SK-N-SH treated with all-trans-retinoic acid at 6 μM for 48 hours (cell line): ENCODE measurements at regions not wholly inside any gene's neighbourhood (a gene's known extent, or its start where the extent isn't known, plus 50 kb on each side); places are given as distances from the start of the nearest gene placed in this dataset.

Source experiments
- ATAC-seq: fragments of 200-7000 bp; cut with Tn5 transposase; 3 replicates; pipeline ENCODE4 v1.9.1; 2020; ENCODE audit warnings: mild to moderate bottlenecking, moderate library complexity
- ARNTL ChIP-seq: fragments of 450-650 bp; formaldehyde crosslinking; IDR thresholded peaks from 2 replicates; pipeline ENCODE4 v1.5.0; 2020; ENCODE audit warnings: low read depth, mild to moderate bottlenecking, moderate library complexity, borderline replicate concordance
- BACH2 ChIP-seq: fragments of 250-450 bp; sonication (Bioruptor Pico); IDR thresholded peaks from 2 replicates; pipeline ENCODE4 v1.9.0; 2021; ENCODE audit warnings: mild to moderate bottlenecking, borderline replicate concordance
- CSDC2 ChIP-seq: fragments of 250-450 bp; sonication (Bioruptor Pico); IDR thresholded peaks from 2 replicates; pipeline ENCODE4 v1.5.0; 2020; ENCODE audit warnings: mild to moderate bottlenecking, moderate library complexity
- ESRRG ChIP-seq: fragments of 250-450 bp; sonication (Bioruptor Pico); IDR thresholded peaks from 2 replicates; pipeline ENCODE4 v1.6.1; 2021; ENCODE audit warnings: mild to moderate bottlenecking
- GLIS3 ChIP-seq: fragments of 250-450 bp; sonication (Bioruptor Pico); IDR thresholded peaks from 2 replicates; pipeline ENCODE4 v1.5.0; 2020; ENCODE audit warnings: mild to moderate bottlenecking, moderate library complexity
- ISL1 ChIP-seq: fragments of 250-450 bp; sonication (Bioruptor Pico); IDR thresholded peaks from 2 replicates; pipeline ENCODE4 v2.1.2; 2022; ENCODE audit warnings: mild to moderate bottlenecking, moderate library complexity
- OSR1 ChIP-seq: fragments of 250-450 bp; sonication (Bioruptor Pico); IDR thresholded peaks from 2 replicates; pipeline ENCODE4 v1.8.0; 2022; ENCODE audit warnings: moderate library complexity, mild to moderate bottlenecking, inconsistent platforms
- PPARA ChIP-seq: fragments of 250-450 bp; sonication (Bioruptor Pico); IDR thresholded peaks from 2 replicates; pipeline ENCODE4 v1.5.0; 2020; ENCODE audit warnings: mild to moderate bottlenecking, borderline replicate concordance
- RARB ChIP-seq: fragments of 250-450 bp; sonication (Bioruptor Pico); IDR thresholded peaks from 2 replicates; pipeline ENCODE4 v1.8.0; 2021; ENCODE audit warnings: mild to moderate bottlenecking, moderate library complexity
- SNAI2 ChIP-seq: fragments of 250-450 bp; sonication (Bioruptor Pico); IDR thresholded peaks from 2 replicates; pipeline ENCODE4 v1.5.0; 2020; ENCODE audit warnings: mild to moderate bottlenecking, moderate library complexity
- TCF4 ChIP-seq: fragments of 250-450 bp; sonication (Bioruptor Pico); IDR thresholded peaks from 2 replicates; pipeline ENCODE4 v1.8.0; 2021; ENCODE audit warnings: mild to moderate bottlenecking, moderate library complexity, borderline replicate concordance
- TOX ChIP-seq: fragments of 250-450 bp; sonication (Bioruptor Pico); IDR thresholded peaks from 2 replicates; pipeline ENCODE4 v1.8.0; 2021; ENCODE audit warnings: mild to moderate bottlenecking, moderate library complexity, borderline replicate concordance
- ZC3H10 ChIP-seq: fragments of 250-450 bp; sonication (Bioruptor Pico); IDR thresholded peaks from 2 replicates; pipeline ENCODE4 v1.5.1; 2021; ENCODE audit warnings: mild to moderate bottlenecking, moderate library complexity
- ZFP30 ChIP-seq: fragments of 450-650 bp; formaldehyde crosslinking; IDR thresholded peaks from 2 replicates; pipeline ENCODE4 v1.5.0; 2022; ENCODE audit warnings: mild to moderate bottlenecking, moderate library complexity
- ZNF565 ChIP-seq: fragments of 450-650 bp; formaldehyde crosslinking; conservative IDR thresholded peaks from 2 replicates; pipeline ENCODE4 v1.5.0; 2020; ENCODE audit warnings: low read depth, mild to moderate bottlenecking, moderate library complexity
- ZNF70 ChIP-seq: fragments of 450-650 bp; formaldehyde crosslinking; IDR thresholded peaks from 2 replicates; pipeline ENCODE4 v1.5.0; 2020; ENCODE audit warnings: mild to moderate bottlenecking, moderate library complexity
- ZNF8 ChIP-seq: fragments of 450-650 bp; formaldehyde crosslinking; IDR thresholded peaks from 2 replicates; pipeline ENCODE4 v1.5.0; 2020; ENCODE audit warnings: mild to moderate bottlenecking, moderate library complexity
- TF ChIP-seq, protein P1 (sequence below): fragments of 250-450 bp; sonication (Bioruptor Pico); IDR thresholded peaks from 2 replicates; pipeline ENCODE4 v1.5.1; 2021; ENCODE audit warnings: mild to moderate bottlenecking, moderate library complexity
- TF ChIP-seq, protein P2 (sequence below): fragments of 250-450 bp; sonication (Bioruptor Pico); IDR thresholded peaks from 2 replicates; pipeline ENCODE4 v1.8.0; 2021; ENCODE audit warnings: low read depth, mild to moderate bottlenecking, moderate library complexity, borderline replicate concordance
- TF ChIP-seq, protein P3 (sequence below): fragments of 250-450 bp; sonication (Bioruptor Pico); IDR thresholded peaks from 2 replicates; pipeline ENCODE4 v1.5.1; 2020; ENCODE audit warnings: low read depth, mild to moderate bottlenecking, moderate library complexity
- TF ChIP-seq, protein P4 (sequence below): fragments of 250-450 bp; sonication (Bioruptor Pico); IDR thresholded peaks from 2 replicates; pipeline ENCODE4 v1.8.0; 2020; ENCODE audit warnings: mild to moderate bottlenecking, moderate library complexity, borderline replicate concordance
- TF ChIP-seq, protein P5 (sequence below): fragments of 250-450 bp; sonication (Bioruptor Pico); IDR thresholded peaks from 2 replicates; pipeline ENCODE4 v1.5.0; 2020; ENCODE audit warnings: mild to moderate bottlenecking, moderate library complexity

DNA sequence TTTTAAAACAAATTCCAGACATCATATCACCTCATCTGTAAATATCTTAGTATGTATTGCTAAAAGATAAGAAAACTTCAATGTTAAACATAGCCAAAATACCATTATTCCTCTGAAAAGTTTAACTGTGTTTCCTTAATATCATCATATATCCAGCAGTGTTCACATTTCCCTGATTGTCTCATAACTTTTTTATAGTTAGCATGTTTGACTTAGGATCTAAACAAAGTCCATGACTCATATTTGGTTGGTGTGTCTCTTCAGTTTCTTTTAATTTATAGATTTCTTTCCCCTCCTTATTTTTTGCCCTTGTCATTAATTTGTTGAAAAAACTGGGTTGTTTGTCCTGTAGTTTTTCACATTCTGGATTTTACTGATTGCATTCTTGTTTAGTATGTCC lies 163.0 kb downstream of the RPS12 start:
- TF ChIP-seq, protein P1, sequence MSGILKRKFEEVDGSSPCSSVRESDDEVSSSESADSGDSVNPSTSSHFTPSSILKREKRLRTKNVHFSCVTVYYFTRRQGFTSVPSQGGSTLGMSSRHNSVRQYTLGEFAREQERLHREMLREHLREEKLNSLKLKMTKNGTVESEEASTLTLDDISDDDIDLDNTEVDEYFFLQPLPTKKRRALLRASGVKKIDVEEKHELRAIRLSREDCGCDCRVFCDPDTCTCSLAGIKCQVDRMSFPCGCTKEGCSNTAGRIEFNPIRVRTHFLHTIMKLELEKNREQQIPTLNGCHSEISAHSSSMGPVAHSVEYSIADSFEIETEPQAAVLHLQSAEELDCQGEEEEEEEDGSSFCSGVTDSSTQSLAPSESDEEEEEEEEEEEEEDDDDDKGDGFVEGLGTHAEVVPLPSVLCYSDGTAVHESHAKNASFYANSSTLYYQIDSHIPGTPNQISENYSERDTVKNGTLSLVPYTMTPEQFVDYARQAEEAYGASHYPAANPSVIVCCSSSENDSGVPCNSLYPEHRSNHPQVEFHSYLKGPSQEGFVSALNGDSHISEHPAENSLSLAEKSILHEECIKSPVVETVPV: no peak
- TF ChIP-seq TOX (CRISPR knock-in tag) (no peak), ZC3H10 (CRISPR knock-in tag) (no peak), RARB (CRISPR knock-in tag) (no peak), ZNF8 (CRISPR knock-in tag) (no peak), SNAI2 (CRISPR knock-in tag) (no peak), GLIS3 (CRISPR knock-in tag) (no peak), TCF4 (CRISPR knock-in tag) (no peak), BACH2 (CRISPR knock-in tag) (no peak), CSDC2 (CRISPR knock-in tag) (no peak), ZNF565 (CRISPR knock-in tag) (no peak), OSR1 (no peak), ZNF70 (no peak), ISL1 (no peak), ZFP30 (CRISPR knock-in tag) (no peak)
- TF ChIP-seq, protein P2, sequence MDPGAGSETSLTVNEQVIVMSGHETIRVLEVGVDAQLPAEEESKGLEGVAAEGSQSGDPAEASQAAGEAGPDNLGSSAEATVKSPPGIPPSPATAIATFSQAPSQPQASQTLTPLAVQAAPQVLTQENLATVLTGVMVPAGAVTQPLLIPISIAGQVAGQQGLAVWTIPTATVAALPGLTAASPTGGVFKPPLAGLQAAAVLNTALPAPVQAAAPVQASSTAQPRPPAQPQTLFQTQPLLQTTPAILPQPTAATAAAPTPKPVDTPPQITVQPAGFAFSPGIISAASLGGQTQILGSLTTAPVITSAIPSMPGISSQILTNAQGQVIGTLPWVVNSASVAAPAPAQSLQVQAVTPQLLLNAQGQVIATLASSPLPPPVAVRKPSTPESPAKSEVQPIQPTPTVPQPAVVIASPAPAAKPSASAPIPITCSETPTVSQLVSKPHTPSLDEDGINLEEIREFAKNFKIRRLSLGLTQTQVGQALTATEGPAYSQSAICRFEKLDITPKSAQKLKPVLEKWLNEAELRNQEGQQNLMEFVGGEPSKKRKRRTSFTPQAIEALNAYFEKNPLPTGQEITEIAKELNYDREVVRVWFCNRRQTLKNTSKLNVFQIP (CRISPR knock-in tag): no peak
- TF ChIP-seq, protein P3, sequence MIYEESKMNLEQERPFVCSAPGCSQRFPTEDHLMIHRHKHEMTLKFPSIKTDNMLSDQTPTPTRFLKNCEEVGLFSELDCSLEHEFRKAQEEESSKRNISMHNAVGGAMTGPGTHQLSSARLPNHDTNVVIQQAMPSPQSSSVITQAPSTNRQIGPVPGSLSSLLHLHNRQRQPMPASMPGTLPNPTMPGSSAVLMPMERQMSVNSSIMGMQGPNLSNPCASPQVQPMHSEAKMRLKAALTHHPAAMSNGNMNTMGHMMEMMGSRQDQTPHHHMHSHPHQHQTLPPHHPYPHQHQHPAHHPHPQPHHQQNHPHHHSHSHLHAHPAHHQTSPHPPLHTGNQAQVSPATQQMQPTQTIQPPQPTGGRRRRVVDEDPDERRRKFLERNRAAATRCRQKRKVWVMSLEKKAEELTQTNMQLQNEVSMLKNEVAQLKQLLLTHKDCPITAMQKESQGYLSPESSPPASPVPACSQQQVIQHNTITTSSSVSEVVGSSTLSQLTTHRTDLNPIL (CRISPR knock-in tag): no peak
- TF ChIP-seq, protein P4, sequence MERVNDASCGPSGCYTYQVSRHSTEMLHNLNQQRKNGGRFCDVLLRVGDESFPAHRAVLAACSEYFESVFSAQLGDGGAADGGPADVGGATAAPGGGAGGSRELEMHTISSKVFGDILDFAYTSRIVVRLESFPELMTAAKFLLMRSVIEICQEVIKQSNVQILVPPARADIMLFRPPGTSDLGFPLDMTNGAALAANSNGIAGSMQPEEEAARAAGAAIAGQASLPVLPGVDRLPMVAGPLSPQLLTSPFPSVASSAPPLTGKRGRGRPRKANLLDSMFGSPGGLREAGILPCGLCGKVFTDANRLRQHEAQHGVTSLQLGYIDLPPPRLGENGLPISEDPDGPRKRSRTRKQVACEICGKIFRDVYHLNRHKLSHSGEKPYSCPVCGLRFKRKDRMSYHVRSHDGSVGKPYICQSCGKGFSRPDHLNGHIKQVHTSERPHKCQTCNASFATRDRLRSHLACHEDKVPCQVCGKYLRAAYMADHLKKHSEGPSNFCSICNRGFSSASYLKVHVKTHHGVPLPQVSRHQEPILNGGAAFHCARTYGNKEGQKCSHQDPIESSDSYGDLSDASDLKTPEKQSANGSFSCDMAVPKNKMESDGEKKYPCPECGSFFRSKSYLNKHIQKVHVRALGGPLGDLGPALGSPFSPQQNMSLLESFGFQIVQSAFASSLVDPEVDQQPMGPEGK (CRISPR knock-in tag): no peak
- TF ChIP-seq, protein P5, sequence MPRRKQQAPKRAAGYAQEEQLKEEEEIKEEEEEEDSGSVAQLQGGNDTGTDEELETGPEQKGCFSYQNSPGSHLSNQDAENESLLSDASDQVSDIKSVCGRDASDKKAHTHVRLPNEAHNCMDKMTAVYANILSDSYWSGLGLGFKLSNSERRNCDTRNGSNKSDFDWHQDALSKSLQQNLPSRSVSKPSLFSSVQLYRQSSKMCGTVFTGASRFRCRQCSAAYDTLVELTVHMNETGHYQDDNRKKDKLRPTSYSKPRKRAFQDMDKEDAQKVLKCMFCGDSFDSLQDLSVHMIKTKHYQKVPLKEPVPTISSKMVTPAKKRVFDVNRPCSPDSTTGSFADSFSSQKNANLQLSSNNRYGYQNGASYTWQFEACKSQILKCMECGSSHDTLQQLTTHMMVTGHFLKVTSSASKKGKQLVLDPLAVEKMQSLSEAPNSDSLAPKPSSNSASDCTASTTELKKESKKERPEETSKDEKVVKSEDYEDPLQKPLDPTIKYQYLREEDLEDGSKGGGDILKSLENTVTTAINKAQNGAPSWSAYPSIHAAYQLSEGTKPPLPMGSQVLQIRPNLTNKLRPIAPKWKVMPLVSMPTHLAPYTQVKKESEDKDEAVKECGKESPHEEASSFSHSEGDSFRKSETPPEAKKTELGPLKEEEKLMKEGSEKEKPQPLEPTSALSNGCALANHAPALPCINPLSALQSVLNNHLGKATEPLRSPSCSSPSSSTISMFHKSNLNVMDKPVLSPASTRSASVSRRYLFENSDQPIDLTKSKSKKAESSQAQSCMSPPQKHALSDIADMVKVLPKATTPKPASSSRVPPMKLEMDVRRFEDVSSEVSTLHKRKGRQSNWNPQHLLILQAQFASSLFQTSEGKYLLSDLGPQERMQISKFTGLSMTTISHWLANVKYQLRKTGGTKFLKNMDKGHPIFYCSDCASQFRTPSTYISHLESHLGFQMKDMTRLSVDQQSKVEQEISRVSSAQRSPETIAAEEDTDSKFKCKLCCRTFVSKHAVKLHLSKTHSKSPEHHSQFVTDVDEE (CRISPR knock-in tag): no peak
- no peak for ATAC-seq

DNA sequence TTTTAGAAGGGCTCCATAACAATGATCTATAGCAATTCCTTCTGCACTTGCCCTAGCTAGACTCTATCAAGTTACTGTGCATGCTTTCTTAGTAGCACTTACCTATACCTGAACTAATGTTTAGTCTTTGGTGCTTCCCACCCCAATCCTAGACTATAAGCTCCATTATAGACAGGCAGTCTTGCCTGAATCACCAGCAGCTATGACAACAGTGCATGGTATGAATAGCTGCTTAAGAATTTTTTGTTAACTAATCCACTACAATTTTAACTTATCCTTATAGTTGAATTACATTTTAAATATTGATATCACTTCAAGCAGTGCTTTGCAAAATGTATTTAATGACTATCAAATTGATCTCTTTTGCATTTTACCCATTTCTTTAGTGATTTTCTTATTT lies 164.3 kb downstream of the RPS12 start:
- no peak for ATAC-seq

More for the DNA sequence above, 164.3 kb downstream of the RPS12 start:
- TF ChIP-seq ESRRG (CRISPR knock-in tag) (no peak), TCF4 (CRISPR knock-in tag) (no peak), ARNTL (CRISPR knock-in tag) (no peak), BACH2 (CRISPR knock-in tag) (no peak), PPARA (CRISPR knock-in tag) (no peak), SNAI2 (CRISPR knock-in tag) (no peak), GLIS3 (CRISPR knock-in tag) (no peak)
- TF ChIP-seq, protein P5 (CRISPR knock-in tag): no peak
- TF ChIP-seq, protein P2 (CRISPR knock-in tag): no peak
- TF ChIP-seq, all 23 proteins: peak for 0
